HCT116 (cell line): ENCODE measurements at regions not wholly inside any gene's neighbourhood (a gene's known extent, or its start where the extent isn't known, plus 50 kb on each side); places are given as distances from the start of the nearest gene placed in this dataset.

Source experiments
- ATAC-seq: fragments of 200-7000 bp; cut with Tn5 transposase; 2 replicates; pipeline ENCODE4 v1.9.1; 2020; ENCODE audit warnings: mild to moderate bottlenecking, moderate library complexity
- BruUV-seq: library from RNA; stranded (reverse); fragments of 400-500 nt; replicated peaks from 2 replicates; lab custom pipeline; 2021; lab: Mats Ljungman, UMichigan
- CTCF ChIA-PET: fragments of 300-600 bp; sonication (Branson Sonifier 250); formaldehyde crosslinking; loops from one replicate; lab custom pipeline; 2021; ENCODE audit warnings: antibody characterized with exemption; lab: Charles Lee
- POLR2A ChIA-PET: fragments of 300-600, 350-600 bp; sonication (Branson Sonifier 250); formaldehyde crosslinking; loops from one replicate; lab custom pipeline; 2021; ENCODE audit warnings: antibody characterized with exemption; lab: Charles Lee
- RAD21 ChIA-PET, 2 experiments: fragments of 300-600 bp; sonication (Branson Sonifier 250); formaldehyde crosslinking; loops; one replicate each; lab custom pipeline; 2023; ENCODE audit warnings: low total read pairs in 2 of 2; ENCODE audit not compliant: uncharacterized antibody in 2 of 2, unreplicated experiment in 2 of 2, low non-redundant PET in 1 of 2; lab: Charles Lee
- DNase-seq: peaks from one replicate; pipeline ENCODE4 v3.0.0-alpha.2; 2010; ENCODE audit warnings: low read depth, low spot score
- H2AFZ ChIP-seq: fragments of 200-600 bp; shearing (Covaris generic), sonication (generic); 2 replicates; pipeline ENCODE4 v1.6.1; 2017; ENCODE audit warnings: low read depth, mixed run types, mixed read lengths, antibody characterized with exemption, low read length; ENCODE audit not compliant: poor library complexity, severe bottlenecking
- H3K27ac ChIP-seq: 2 replicates; pipeline ENCODE4 v1.5.1; 2012; ENCODE audit warnings: low read depth, low read length
- H3K27me3 ChIP-seq: fragments of 200-600 bp; sonication (generic); 2 replicates; pipeline ENCODE4 v1.6.1; 2016; ENCODE audit warnings: mixed run types, low read length, mixed read lengths; ENCODE audit not compliant: insufficient read depth
- H3K36me3 ChIP-seq, 2 experiments: fragments of 200-500 bp in 1 of 2; fragments of 200-600 bp in 1 of 2; sonication (Bioruptor generic) in 1 of 2; sonication (generic) in 1 of 2; 2 replicates each; pipeline versions ENCODE4 v1.5.1 to v1.6.1; 2014 to 2016; ENCODE audit warnings: low read length in 2 of 2, inconsistent platforms in 1 of 2, mixed read lengths in 1 of 2, mixed run types in 1 of 2; ENCODE audit not compliant: insufficient read depth in 2 of 2, control insufficient read depth in 1 of 2
- H3K4me1 ChIP-seq, 2 experiments: fragments of 200-600 bp in 1 of 2; sonication (generic) in 1 of 2; 2 replicates each; pipeline versions ENCODE4 v1.5.1 to v1.6.1; 2012 to 2017; ENCODE audit warnings: low read length in 2 of 2, inconsistent platforms in 1 of 2, mild to moderate bottlenecking in 1 of 2, mixed read lengths in 1 of 2, mixed run types in 1 of 2, moderate library complexity in 1 of 2; ENCODE audit not compliant: insufficient read depth in 2 of 2, control insufficient read depth in 1 of 2
- H3K4me2 ChIP-seq: fragments of 200-600 bp; sonication (generic); 2 replicates; pipeline ENCODE4 v1.6.1; 2017; ENCODE audit warnings: mixed run types, low read length, mixed read lengths
- H3K4me3 ChIP-seq, 2 experiments: fragments of 200-600 bp in 1 of 2; sonication (generic) in 1 of 2; replicated peaks in 1 of 2; 2 replicates each; pipeline ENCODE4 v1.5.1; 2011 to 2016; ENCODE audit warnings: low read length in 2 of 2, control low read depth in 1 of 2, low read depth in 1 of 2, mild to moderate bottlenecking in 1 of 2, mixed read lengths in 1 of 2, mixed run types in 1 of 2
- H3K79me2 ChIP-seq: fragments of 200-600 bp; sonication (generic); 2 replicates; pipeline ENCODE4 v1.6.1; 2017; ENCODE audit warnings: mild to moderate bottlenecking, mixed run types, low read length, moderate library complexity, mixed read lengths; ENCODE audit not compliant: insufficient read depth
- H3K9ac ChIP-seq: fragments of 200-600 bp; sonication (generic); 2 replicates; pipeline ENCODE4 v1.6.1; 2016; ENCODE audit warnings: low read length, mixed read lengths
- H3K9me2 ChIP-seq: fragments of 200-600 bp; sonication (generic), shearing (Covaris generic); 2 replicates; pipeline ENCODE4 v1.6.1; 2017; ENCODE audit warnings: mixed run types, mild to moderate bottlenecking, moderate library complexity; ENCODE audit not compliant: insufficient read depth
- H3K9me3 ChIP-seq, 2 experiments: fragments of 200-500 bp in 1 of 2; fragments of 200-600 bp in 1 of 2; sonication (Bioruptor generic) in 1 of 2; sonication (generic) in 1 of 2; 2 replicates each; pipeline ENCODE4 v1.6.1; 2014 to 2017; ENCODE audit warnings: low read length in 2 of 2, mixed read lengths in 2 of 2, inconsistent platforms in 1 of 2, low read depth in 1 of 2, mild to moderate bottlenecking in 1 of 2, mixed run types in 1 of 2, moderate library complexity in 1 of 2; ENCODE audit not compliant: control insufficient read depth in 1 of 2, insufficient read depth in 1 of 2
- H4K20me1 ChIP-seq: fragments of 200-600 bp; sonication (generic), shearing (Covaris generic); 2 replicates; pipeline ENCODE4 v1.6.1; 2017; ENCODE audit warnings: mixed run types, mild to moderate bottlenecking, moderate library complexity; ENCODE audit not compliant: insufficient read depth
- CEBPB ChIP-seq: IDR thresholded peaks from 2 replicates; pipeline ENCODE4 v1.6.1; 2012; ENCODE audit warnings: low read depth
- ELF1 ChIP-seq: IDR thresholded peaks from 2 replicates; pipeline ENCODE4 v1.6.1; 2012; ENCODE audit warnings: low read depth, borderline replicate concordance
- EZH2 ChIP-seq: fragments of 200-600 bp; sonication (generic); IDR thresholded peaks from 2 replicates; pipeline ENCODE4 v1.6.1; 2017; ENCODE audit warnings: antibody characterized with exemption, mixed run types
- EZH2phosphoT487 ChIP-seq: fragments of 200-600 bp; IDR thresholded peaks from 2 replicates; pipeline ENCODE4 v1.6.1; 2018; ENCODE audit warnings: antibody characterized with exemption, borderline replicate concordance
- JUND ChIP-seq: IDR thresholded peaks from 2 replicates; pipeline ENCODE4 v1.6.1; 2012
- POLR2A ChIP-seq: IDR thresholded peaks from 2 replicates; pipeline ENCODE4 v1.7.0; 2011; ENCODE audit warnings: borderline replicate concordance; ENCODE audit not compliant: insufficient read depth, insufficient read length; ENCODE audit errors: extremely low read depth
- POLR2AphosphoS5 ChIP-seq: IDR thresholded peaks from 2 replicates; pipeline ENCODE4 v1.6.1; 2011; ENCODE audit warnings: mild to moderate bottlenecking, low read depth, low read length, moderate library complexity
- SIN3A ChIP-seq: IDR thresholded peaks from 2 replicates; pipeline ENCODE4 v1.6.1; 2012; ENCODE audit warnings: low read depth
- SP1 ChIP-seq: IDR thresholded peaks from 2 replicates; pipeline ENCODE4 v1.6.1; 2012; ENCODE audit warnings: low read depth
- SRF ChIP-seq: IDR thresholded peaks from 2 replicates; pipeline ENCODE4 v1.6.1; 2012; ENCODE audit warnings: low read depth
- YY1 ChIP-seq: IDR thresholded peaks from 2 replicates; pipeline ENCODE4 v1.6.1; 2011; ENCODE audit warnings: low read length, low read depth, moderate library complexity, mild to moderate bottlenecking; ENCODE audit not compliant: insufficient replicate concordance; ENCODE audit errors: extremely low read depth
- ZFX ChIP-seq: fragments of 450-650 bp; IDR thresholded peaks from 2 replicates; pipeline ENCODE4 v1.6.1; 2017
- ZNF274 ChIP-seq: fragments of 200-500 bp; sonication (Bioruptor generic); IDR thresholded peaks from 2 replicates; pipeline ENCODE4 v1.6.1; 2014; ENCODE audit warnings: mild to moderate bottlenecking, low read depth, low read length, inconsistent platforms
- intact Hi-C: fragments of 100-400 bp; cut with micrococcal nuclease; formaldehyde crosslinking; loops from 2 replicates; pipeline ENCODE4 v1.10.0; 2022
- TF ChIP-seq, protein P1 (sequence below): IDR thresholded peaks from 2 replicates; pipeline ENCODE4 v1.6.1; 2011; ENCODE audit warnings: mild to moderate bottlenecking, low read length, moderate library complexity; ENCODE audit not compliant: insufficient replicate concordance; ENCODE audit errors: extremely low read depth
- TF ChIP-seq, protein P2 (sequence below): IDR thresholded peaks from 2 replicates; pipeline ENCODE4 v1.6.1; 2012
- TF ChIP-seq, protein P3 (sequence below), 3 experiments: fragments of 200-600 bp in 1 of 3; sonication (generic) in 1 of 3; IDR thresholded peaks in 2 of 3; conservative IDR thresholded peaks in 1 of 3; 2 replicates each; pipeline ENCODE4 v1.5.1; 2012 to 2017; ENCODE audit warnings: low read depth in 2 of 3, low read length in 2 of 3, antibody characterized with exemption in 1 of 3, borderline replicate concordance in 1 of 3, control low read depth in 1 of 3, mild to moderate bottlenecking in 1 of 3, mixed read lengths in 1 of 3, mixed run types in 1 of 3, moderate library complexity in 1 of 3; ENCODE audit not compliant: insufficient read depth in 1 of 3
- TF ChIP-seq, protein P4 (sequence below): IDR thresholded peaks from 2 replicates; pipeline ENCODE4 v1.6.1; 2012
- TF ChIP-seq, protein P5 (sequence below): IDR thresholded peaks from 2 replicates; pipeline ENCODE4 v1.6.1; 2012; ENCODE audit warnings: low read depth

DNA sequence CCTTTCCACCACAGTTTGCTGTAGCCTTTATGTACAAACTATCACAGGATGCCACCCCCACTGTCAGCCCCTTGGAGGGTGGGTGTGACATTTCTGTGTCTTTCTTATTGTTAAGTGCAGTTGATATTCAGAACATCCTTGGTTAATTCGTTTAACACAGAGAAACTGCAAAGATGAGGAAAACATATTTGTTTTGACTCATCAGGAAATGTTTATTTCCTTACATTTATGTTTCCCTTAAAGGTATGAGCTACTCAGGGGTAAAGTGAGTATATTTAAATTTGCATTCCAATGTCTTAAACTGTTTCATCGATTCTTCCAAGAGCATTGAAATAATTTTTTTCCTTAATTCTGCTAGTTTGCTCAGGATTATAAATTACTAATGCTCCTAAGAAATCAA is 243.4 kb downstream of the RDH14 start:
- RAD21 ChIA-PET, result no interaction called here
- no peak for ATAC-seq
- peaks cover 6% of the 10 kb centered on the region; the same call in 1 of the 2 replicates for H3K27me3 ChIP-seq
- H3K4me1 ChIP-seq, result no peaks in the 10 kb centered on the region
- H3K79me2 ChIP-seq, result no peaks in the 10 kb centered on the region
- no peak overlapping the region for H3K27ac ChIP-seq
- H3K9me2 ChIP-seq, result no peaks in the 10 kb centered on the region; the same call in 1 of the 2 replicates
- no peak overlapping the region for H2AFZ ChIP-seq
- no peak overlapping the region for H3K9ac ChIP-seq
- DNase-seq, result no peak
- intact Hi-C loops, result no loop called here
- no peak overlapping the region for H3K4me2 ChIP-seq
- H3K4me3 ChIP-seq, result no peak overlapping the region
- no peaks in the 10 kb centered on the region for H4K20me1 ChIP-seq
- POLR2A ChIA-PET, result no interaction called here
- no peaks in the 10 kb centered on the region for H3K9me3 ChIP-seq
- BruUV-seq, result no TSS peak
- TF ChIP-seq POLR2A, result no peak
- no peak for TF ChIP-seq CEBPB
- TF ChIP-seq EZH2phosphoT487, result no peak
- TF ChIP-seq ELF1, result no peak
- no peak for TF ChIP-seq EZH2
- no peak for TF ChIP-seq JUND
- TF ChIP-seq SRF, result no peak
- no peak for TF ChIP-seq ZFX
- TF ChIP-seq, protein P1, sequence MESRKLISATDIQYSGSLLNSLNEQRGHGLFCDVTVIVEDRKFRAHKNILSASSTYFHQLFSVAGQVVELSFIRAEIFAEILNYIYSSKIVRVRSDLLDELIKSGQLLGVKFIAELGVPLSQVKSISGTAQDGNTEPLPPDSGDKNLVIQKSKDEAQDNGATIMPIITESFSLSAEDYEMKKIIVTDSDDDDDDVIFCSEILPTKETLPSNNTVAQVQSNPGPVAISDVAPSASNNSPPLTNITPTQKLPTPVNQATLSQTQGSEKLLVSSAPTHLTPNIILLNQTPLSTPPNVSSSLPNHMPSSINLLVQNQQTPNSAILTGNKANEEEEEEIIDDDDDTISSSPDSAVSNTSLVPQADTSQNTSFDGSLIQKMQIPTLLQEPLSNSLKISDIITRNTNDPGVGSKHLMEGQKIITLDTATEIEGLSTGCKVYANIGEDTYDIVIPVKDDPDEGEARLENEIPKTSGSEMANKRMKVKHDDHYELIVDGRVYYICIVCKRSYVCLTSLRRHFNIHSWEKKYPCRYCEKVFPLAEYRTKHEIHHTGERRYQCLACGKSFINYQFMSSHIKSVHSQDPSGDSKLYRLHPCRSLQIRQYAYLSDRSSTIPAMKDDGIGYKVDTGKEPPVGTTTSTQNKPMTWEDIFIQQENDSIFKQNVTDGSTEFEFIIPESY, result no peak
- TF ChIP-seq POLR2AphosphoS5, result no peak
- TF ChIP-seq, protein P2, sequence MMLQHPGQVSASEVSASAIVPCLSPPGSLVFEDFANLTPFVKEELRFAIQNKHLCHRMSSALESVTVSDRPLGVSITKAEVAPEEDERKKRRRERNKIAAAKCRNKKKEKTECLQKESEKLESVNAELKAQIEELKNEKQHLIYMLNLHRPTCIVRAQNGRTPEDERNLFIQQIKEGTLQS, result no peak
- TF ChIP-seq, protein P3, sequence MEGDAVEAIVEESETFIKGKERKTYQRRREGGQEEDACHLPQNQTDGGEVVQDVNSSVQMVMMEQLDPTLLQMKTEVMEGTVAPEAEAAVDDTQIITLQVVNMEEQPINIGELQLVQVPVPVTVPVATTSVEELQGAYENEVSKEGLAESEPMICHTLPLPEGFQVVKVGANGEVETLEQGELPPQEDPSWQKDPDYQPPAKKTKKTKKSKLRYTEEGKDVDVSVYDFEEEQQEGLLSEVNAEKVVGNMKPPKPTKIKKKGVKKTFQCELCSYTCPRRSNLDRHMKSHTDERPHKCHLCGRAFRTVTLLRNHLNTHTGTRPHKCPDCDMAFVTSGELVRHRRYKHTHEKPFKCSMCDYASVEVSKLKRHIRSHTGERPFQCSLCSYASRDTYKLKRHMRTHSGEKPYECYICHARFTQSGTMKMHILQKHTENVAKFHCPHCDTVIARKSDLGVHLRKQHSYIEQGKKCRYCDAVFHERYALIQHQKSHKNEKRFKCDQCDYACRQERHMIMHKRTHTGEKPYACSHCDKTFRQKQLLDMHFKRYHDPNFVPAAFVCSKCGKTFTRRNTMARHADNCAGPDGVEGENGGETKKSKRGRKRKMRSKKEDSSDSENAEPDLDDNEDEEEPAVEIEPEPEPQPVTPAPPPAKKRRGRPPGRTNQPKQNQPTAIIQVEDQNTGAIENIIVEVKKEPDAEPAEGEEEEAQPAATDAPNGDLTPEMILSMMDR (IDR thresholded peaks at IDR 0.05 in 2 of 3, conservative IDR thresholded peaks at IDR 0.05 in 1 of 3; ENCODE audit: borderline replicate concordance in 1 of 3, insufficient read depth in 1 of 3, low read depth in 2 of 3, low read length in 2 of 3), result no peak
- TF ChIP-seq SIN3A, result no peak
- TF ChIP-seq YY1, result no peak
- no peak for TF ChIP-seq SP1
- TF ChIP-seq ZNF274, result no peak
- TF ChIP-seq, protein P4, sequence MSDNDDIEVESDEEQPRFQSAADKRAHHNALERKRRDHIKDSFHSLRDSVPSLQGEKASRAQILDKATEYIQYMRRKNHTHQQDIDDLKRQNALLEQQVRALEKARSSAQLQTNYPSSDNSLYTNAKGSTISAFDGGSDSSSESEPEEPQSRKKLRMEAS, result no peak
- TF ChIP-seq, protein P5, sequence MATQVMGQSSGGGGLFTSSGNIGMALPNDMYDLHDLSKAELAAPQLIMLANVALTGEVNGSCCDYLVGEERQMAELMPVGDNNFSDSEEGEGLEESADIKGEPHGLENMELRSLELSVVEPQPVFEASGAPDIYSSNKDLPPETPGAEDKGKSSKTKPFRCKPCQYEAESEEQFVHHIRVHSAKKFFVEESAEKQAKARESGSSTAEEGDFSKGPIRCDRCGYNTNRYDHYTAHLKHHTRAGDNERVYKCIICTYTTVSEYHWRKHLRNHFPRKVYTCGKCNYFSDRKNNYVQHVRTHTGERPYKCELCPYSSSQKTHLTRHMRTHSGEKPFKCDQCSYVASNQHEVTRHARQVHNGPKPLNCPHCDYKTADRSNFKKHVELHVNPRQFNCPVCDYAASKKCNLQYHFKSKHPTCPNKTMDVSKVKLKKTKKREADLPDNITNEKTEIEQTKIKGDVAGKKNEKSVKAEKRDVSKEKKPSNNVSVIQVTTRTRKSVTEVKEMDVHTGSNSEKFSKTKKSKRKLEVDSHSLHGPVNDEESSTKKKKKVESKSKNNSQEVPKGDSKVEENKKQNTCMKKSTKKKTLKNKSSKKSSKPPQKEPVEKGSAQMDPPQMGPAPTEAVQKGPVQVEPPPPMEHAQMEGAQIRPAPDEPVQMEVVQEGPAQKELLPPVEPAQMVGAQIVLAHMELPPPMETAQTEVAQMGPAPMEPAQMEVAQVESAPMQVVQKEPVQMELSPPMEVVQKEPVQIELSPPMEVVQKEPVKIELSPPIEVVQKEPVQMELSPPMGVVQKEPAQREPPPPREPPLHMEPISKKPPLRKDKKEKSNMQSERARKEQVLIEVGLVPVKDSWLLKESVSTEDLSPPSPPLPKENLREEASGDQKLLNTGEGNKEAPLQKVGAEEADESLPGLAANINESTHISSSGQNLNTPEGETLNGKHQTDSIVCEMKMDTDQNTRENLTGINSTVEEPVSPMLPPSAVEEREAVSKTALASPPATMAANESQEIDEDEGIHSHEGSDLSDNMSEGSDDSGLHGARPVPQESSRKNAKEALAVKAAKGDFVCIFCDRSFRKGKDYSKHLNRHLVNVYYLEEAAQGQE, result no peak
- TF ChIP-seq, all 23 proteins: peak for 0
- CTCF ChIA-PET, result no interaction called here
- no peaks in the 10 kb centered on the region for H3K36me3 ChIP-seq
